ENCODE measurements at regions not wholly inside any gene's neighbourhood (a gene's known extent, or its start where the extent isn't known, plus 50 kb on each side); places are given as distances from the start of the nearest gene placed in this dataset.
A peak's percentile ranks its signal among the peaks of the same experiment; 100 is the strongest.

GRCh38 chr13:59166174-59166573, 997.6 kb downstream of the DIAPH3 start:
- no peak for DNase-seq

GRCh38 chr13:59172076-59172475, 991.7 kb downstream of the DIAPH3 start:
- DNase-seq: no peak

GRCh38 chr13:59176775-59177174, 987.0 kb downstream of the DIAPH3 start:
- peak; percentile 17 for DNase-seq

- no peak for DNase-seq
These were observed 985.4 kb downstream of the DIAPH3 start for GRCh38 chr13:59178344-59178743.

GRCh38 chr13:59182241-59182640, 981.5 kb downstream of the DIAPH3 start:
- no peak for DNase-seq

- no peak for DNase-seq
These were observed 966.3 kb downstream of the DIAPH3 start for GRCh38 chr13:59197397-59197796.

- DNase-seq: no peak
These were observed 961.9 kb downstream of the DIAPH3 start for GRCh38 chr13:59201841-59202240.

- no peak for DNase-seq
These were observed 959.9 kb downstream of the DIAPH3 start for GRCh38 chr13:59203855-59204254.

GRCh38 chr13:59205501-59205900, 958.2 kb downstream of the DIAPH3 start:
- no peak for DNase-seq

GRCh38 chr13:59208405-59209195, 955.1 kb downstream of the DIAPH3 start:
- DNase-seq: no peak

GRCh38 chr13:59210543-59210942, 953.2 kb downstream of the DIAPH3 start:
- DNase-seq: no peak

GRCh38 chr13:59211606-59212005, 952.1 kb downstream of the DIAPH3 start:
- DNase-seq: no peak

GRCh38 chr13:59229401-59229800, 934.3 kb downstream of the DIAPH3 start:
- no peak for DNase-seq

GRCh38 chr13:59229861-59230260, 933.9 kb downstream of the DIAPH3 start:
- no peak for DNase-seq

GRCh38 chr13:59230484-59231264, 933.1 kb downstream of the DIAPH3 start:
- no peak for DNase-seq

- DNase-seq: no peak
These were observed 927.3 kb downstream of the DIAPH3 start for GRCh38 chr13:59236309-59236919.

- no peak for DNase-seq
These were observed 926.8 kb downstream of the DIAPH3 start for GRCh38 chr13:59236944-59237343.

GRCh38 chr13:59247171-59247570, 916.6 kb downstream of the DIAPH3 start:
- DNase-seq: no peak

- DNase-seq: no peak
These were observed 913.2 kb downstream of the DIAPH3 start for GRCh38 chr13:59250336-59251189.

- DNase-seq: no peak
These were observed 904.3 kb downstream of the DIAPH3 start for GRCh38 chr13:59259165-59260000.

- DNase-seq: no peak
These were observed 901.7 kb downstream of the DIAPH3 start for GRCh38 chr13:59261928-59262488.

GRCh38 chr13:59263531-59263930, 900.2 kb downstream of the DIAPH3 start:
- no peak for DNase-seq

Data from NCI-H146 (cell line).